HG03342 (cell line): ENCODE measurements at regions not wholly inside any gene's neighbourhood (a gene's known extent, or its start where the extent isn't known, plus 50 kb on each side); places are given as distances from the start of the nearest gene placed in this dataset.

Experiments
- ATAC-seq: cut with Tn5 transposase; IDR thresholded peaks from one replicate; pipeline ENCODE4 v1.9.1; 2021; ENCODE audit warnings: mild to moderate bottlenecking, moderate library complexity; ENCODE audit not compliant: unreplicated experiment

- no peak for ATAC-seq
Measured at GRCh38 chr10:88023676-88024075, 160.3 kb downstream of the PTEN start.

- ATAC-seq: no peak
Measured at GRCh38 chr10:88026031-88026430, 162.6 kb downstream of the PTEN start.

GRCh38 chr10:88027570-88027969 lies 164.1 kb downstream of the PTEN start:
- ATAC-seq: no peak

- no peak for ATAC-seq
Measured at GRCh38 chr10:88028072-88028471, 164.6 kb downstream of the PTEN start.

- ATAC-seq: no peak
Measured at GRCh38 chr10:88028654-88029053, 165.2 kb downstream of the PTEN start.

- no peak for ATAC-seq
Measured at GRCh38 chr10:88032566-88032965, 169.1 kb downstream of the PTEN start.

GRCh38 chr10:88033385-88033784 lies 170.0 kb downstream of the PTEN start:
- no peak for ATAC-seq

- no peak for ATAC-seq
Measured at GRCh38 chr10:88033793-88034192, 170.4 kb downstream of the PTEN start.

GRCh38 chr10:88036126-88036525 lies 172.7 kb downstream of the PTEN start:
- no peak for ATAC-seq

- no peak for ATAC-seq
Measured at GRCh38 chr10:88037623-88038022, 174.2 kb downstream of the PTEN start.

- ATAC-seq: no peak
Measured at GRCh38 chr10:88038268-88038667, 174.8 kb downstream of the PTEN start.

- no peak for ATAC-seq
Measured at GRCh38 chr10:88039496-88040200, 176.2 kb downstream of the PTEN start.

- no peak for ATAC-seq
Measured at GRCh38 chr10:88041243-88042159, 178.1 kb downstream of the PTEN start.

GRCh38 chr10:88042160-88043100 lies 179.0 kb downstream of the PTEN start:
- ATAC-seq: no peak

GRCh38 chr10:88045096-88045495 lies 181.7 kb downstream of the PTEN start:
- no peak for ATAC-seq

GRCh38 chr10:88045656-88046415 lies 182.4 kb downstream of the PTEN start:
- ATAC-seq: no peak

- ATAC-seq: no peak
Measured at GRCh38 chr10:88047579-88047978, 184.2 kb downstream of the PTEN start.

GRCh38 chr10:88048312-88048711 lies 184.9 kb downstream of the PTEN start:
- ATAC-seq: no peak

- no peak for ATAC-seq
Measured at GRCh38 chr10:88049204-88049603, 185.8 kb downstream of the PTEN start.

- no peak for ATAC-seq
Measured at GRCh38 chr10:88057720-88058119, 194.3 kb downstream of the PTEN start.
